Left cardiac atrium (tissue), 4 donors: ENCODE measurements at regions not wholly inside any gene's neighbourhood (a gene's known extent, or its start where the extent isn't known, plus 50 kb on each side); places are given as distances from the start of the nearest gene placed in this dataset.

Experiments used
- ATAC-seq, 2 donors: fragments of 200-7000 bp; cut with Tn5 transposase; one replicate each; pipeline ENCODE4 v1.9.1; 2020; ENCODE audit warnings: mild to moderate bottlenecking in 2 of 2, moderate library complexity in 2 of 2
- DNase-seq: peaks from one replicate; pipeline ENCODE4 v3.0.0-alpha.2; 2020
- intact Hi-C, 2 donors: fragments of 100-400 bp; cut with DNase I; formaldehyde crosslinking; loops; one replicate each; pipeline versions ENCODE4 v1.14.1 to v1.15.1; 2022 to 2023
- donor health status: DM: no; HTN: yes; CAD: no.
- donor health status: DM: no; HTN: yes; CAD: no; lungs with severe emphysema.
- donor health status: DM: yes; HTN: yes; CAD: no.
- donor health status: Dilated cardiomyopathy.

- no peak for DNase-seq
- peak; percentile 16 to 41 for ATAC-seq
- intact Hi-C loops = no loop called here
These were observed 346.6 kb downstream of the PTEN start for GRCh38 chr10:88209837-88210561.

GRCh38 chr10:88211230-88211629, 347.8 kb downstream of the PTEN start:
- ATAC-seq = no peak

DNA sequence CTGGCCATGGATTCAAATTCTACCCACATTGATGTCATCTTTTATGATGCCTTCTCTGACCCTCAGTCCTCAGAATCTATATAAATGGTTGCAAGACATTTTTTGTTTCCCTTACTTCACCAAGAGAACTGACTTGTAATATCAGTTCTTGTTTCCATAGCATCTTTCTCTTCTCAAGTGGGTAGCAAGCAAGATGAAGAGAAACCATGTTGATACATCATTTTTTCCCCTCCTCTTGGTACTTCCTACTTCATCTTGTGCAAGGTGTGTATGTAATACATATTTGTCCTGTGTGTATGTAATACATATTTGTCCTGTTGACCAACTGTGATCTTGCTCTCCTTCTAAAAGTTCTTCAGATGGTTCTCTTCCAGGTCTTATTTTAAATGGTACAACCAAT, 348.6 kb downstream of the PTEN start:
- intact Hi-C loops = no loop called here
- ATAC-seq (no peak), DNase-seq (no peak)

More at GRCh38 chr10:88211230-88211629, 347.8 kb downstream of the PTEN start:
- DNase-seq = no peak
- intact Hi-C loops = no loop called here

DNA sequence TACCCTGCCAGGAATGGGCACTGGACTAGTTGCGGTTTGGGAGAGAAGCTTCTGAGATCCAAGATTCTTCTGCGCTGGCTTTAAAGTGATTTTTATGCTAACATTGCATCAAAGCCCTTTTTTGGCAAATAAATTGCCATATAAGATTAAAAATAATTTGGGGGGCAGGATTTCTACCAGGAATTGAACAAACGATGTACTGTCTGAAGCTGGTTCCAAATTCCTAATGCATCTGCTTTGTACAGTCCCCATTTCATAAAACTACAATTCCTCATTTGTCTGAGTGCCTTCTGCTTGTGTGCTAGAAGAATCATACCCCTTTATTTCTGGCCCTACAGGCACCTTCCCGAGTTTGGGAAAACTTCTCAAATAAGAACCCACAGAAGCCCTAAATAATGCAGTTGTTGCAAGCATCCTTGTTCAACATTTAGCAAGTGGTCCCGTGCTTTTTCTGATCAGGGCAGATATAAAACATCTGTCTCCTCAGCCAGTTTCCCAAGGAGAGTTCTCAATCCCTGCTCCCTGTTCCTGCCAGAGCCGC, 349.7 kb downstream of the PTEN start:
- intact Hi-C loops = no loop called here
- ATAC-seq = no peak

GRCh38 chr10:88216976-88217375, 353.6 kb downstream of the PTEN start:
- intact Hi-C loops = no loop called here
- ATAC-seq = no peak
- no peak for DNase-seq

More for the DNA sequence above, 349.7 kb downstream of the PTEN start:
- DNase-seq = no peak

DNA sequence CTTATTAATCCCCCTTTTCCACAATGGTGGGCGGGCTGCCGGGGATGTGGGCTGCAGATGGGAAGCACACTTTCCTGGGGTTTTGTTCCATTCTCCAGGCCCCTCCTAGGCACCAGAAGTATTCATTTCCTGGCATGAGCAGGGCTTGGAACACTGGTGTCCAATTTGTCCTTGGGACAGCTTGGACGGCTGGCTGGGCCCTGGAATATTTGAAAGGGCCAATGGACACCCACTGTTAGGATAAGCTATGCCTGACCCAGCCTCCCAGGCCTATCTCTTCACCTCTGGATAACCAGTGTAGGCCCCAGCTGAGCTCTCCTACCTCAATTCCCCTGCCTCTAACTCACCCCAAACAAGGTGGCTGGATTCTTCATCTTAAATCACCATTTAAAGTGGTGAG, 354.9 kb downstream of the PTEN start:
- ATAC-seq (no peak), DNase-seq (no peak)
- intact Hi-C loops = no loop called here

GRCh38 chr10:88219753-88220152, 356.3 kb downstream of the PTEN start:
- no peak for ATAC-seq
- no peak for DNase-seq
- intact Hi-C loops = loop anchor here in 1 of 2 donors (10.0 kb wide), 1 partner anchor 55 kb away; no protein-coding TSS in a partner anchor

- DNase-seq (no peak), ATAC-seq (no peak)
- intact Hi-C loops = loop anchor here in 1 of 2 donors (10.0 kb wide), 1 partner anchor 56 kb away; no protein-coding TSS in a partner anchor
These were observed 357.9 kb downstream of the PTEN start for GRCh38 chr10:88221010-88221973.

GRCh38 chr10:88222881-88223280, 359.5 kb downstream of the PTEN start:
- ATAC-seq (no peak), DNase-seq (no peak)
- intact Hi-C loops = loop anchor here in 1 of 2 donors (10.0 kb wide), 1 partner anchor 58 kb away; no protein-coding TSS in a partner anchor
